Activated naive CD4-positive, alpha-beta T cell treated with anti-CD3 and anti-CD28 coated beads for 36 hours (primary cell): ENCODE measurements at regions not wholly inside any gene's neighbourhood (a gene's known extent, or its start where the extent isn't known, plus 50 kb on each side); places are given as distances from the start of the nearest gene placed in this dataset.

Source experiments
- CTCF ChIA-PET: fragments of 350-600 bp; sonication (Branson Sonifier 250); formaldehyde crosslinking; loops from one replicate; lab custom pipeline; 2021; ENCODE audit warnings: antibody characterized with exemption; lab: Charles Lee
- DNase-seq: peaks from one replicate; pipeline ENCODE4 v3.0.0-alpha.2; 2020
- H3K27ac Mint-ChIP-seq: one replicate; pipeline ENCODE4 v1.8.0; 2021; ENCODE audit warnings: mild to moderate bottlenecking, mixed read lengths
- H3K27me3 Mint-ChIP-seq: one replicate; pipeline ENCODE4 v1.8.0; 2021; ENCODE audit warnings: low read depth, mixed read lengths
- H3K36me3 Mint-ChIP-seq: one replicate; pipeline ENCODE4 v1.8.0; 2021; ENCODE audit warnings: low read depth, mixed read lengths
- H3K4me1 Mint-ChIP-seq: one replicate; pipeline ENCODE4 v1.8.0; 2021; ENCODE audit warnings: low read depth, mixed read lengths
- H3K4me3 Mint-ChIP-seq: one replicate; pipeline ENCODE4 v1.8.0; 2021; ENCODE audit warnings: mild to moderate bottlenecking, moderate library complexity, mixed read lengths
- H3K9me3 Mint-ChIP-seq: one replicate; pipeline ENCODE4 v1.8.0; 2021; ENCODE audit warnings: mixed read lengths
- intact Hi-C: fragments of 100-400 bp; cut with micrococcal nuclease; formaldehyde crosslinking; loops from one replicate; pipeline ENCODE4 v1.15.1; 2023

GRCh38 chr2:226634943-226635604 lies 164.5 kb downstream of the IRS1 start:
- no peak for DNase-seq
- intact Hi-C loops = no loop called here
- H3K27me3 Mint-ChIP-seq = peaks cover 12% of the 10 kb centered on the region
- H3K9me3 Mint-ChIP-seq = peaks cover 5% of the 10 kb centered on the region
- H3K27ac Mint-ChIP-seq = no peak overlapping the region
- CTCF ChIA-PET = no interaction called here
- H3K36me3 Mint-ChIP-seq = no peaks in the 10 kb centered on the region
- H3K4me1 Mint-ChIP-seq = no peaks in the 10 kb centered on the region
- no peak overlapping the region for H3K4me3 Mint-ChIP-seq

- intact Hi-C loops = no loop called here
- H3K36me3 Mint-ChIP-seq = no peaks in the 10 kb centered on the region
- no peak overlapping the region for H3K4me3 Mint-ChIP-seq
- no peak for DNase-seq
- H3K27me3 Mint-ChIP-seq = peaks cover 15% of the 10 kb centered on the region
- H3K4me1 Mint-ChIP-seq = no peaks in the 10 kb centered on the region
- CTCF ChIA-PET = no interaction called here
- H3K9me3 Mint-ChIP-seq = no peaks in the 10 kb centered on the region
- no peak overlapping the region for H3K27ac Mint-ChIP-seq
Measured at GRCh38 chr2:226631671-226632070, 167.9 kb downstream of the IRS1 start.

- Mint-ChIP-seq H3K27me3 (peaks cover 14% of the 10 kb centered on the region), H3K9me3 (no peaks in the 10 kb centered on the region), H3K36me3 (no peaks in the 10 kb centered on the region), H3K4me1 (no peaks in the 10 kb centered on the region), H3K4me3 (no peak overlapping the region), H3K27ac (no peak overlapping the region)
- intact Hi-C loops = no loop called here
- DNase-seq = no peak
- CTCF ChIA-PET = no interaction called here
Measured at GRCh38 chr2:226631187-226631586, 168.4 kb downstream of the IRS1 start.

- Mint-ChIP-seq H3K27me3 (peaks cover 15% of the 10 kb centered on the region), H3K36me3 (no peaks in the 10 kb centered on the region), H3K4me3 (no peak overlapping the region), H3K27ac (no peak overlapping the region), H3K4me1 (no peaks in the 10 kb centered on the region), H3K9me3 (no peaks in the 10 kb centered on the region)
- no peak for DNase-seq
- CTCF ChIA-PET = no interaction called here
- intact Hi-C loops = no loop called here
Measured at GRCh38 chr2:226625946-226626345, 173.7 kb downstream of the IRS1 start.

- H3K9me3 Mint-ChIP-seq = no peaks in the 10 kb centered on the region
- intact Hi-C loops = no loop called here
- H3K36me3 Mint-ChIP-seq = no peaks in the 10 kb centered on the region
- no peaks in the 10 kb centered on the region for H3K4me1 Mint-ChIP-seq
- H3K4me3 Mint-ChIP-seq = no peak overlapping the region
- DNase-seq = no peak
- H3K27ac Mint-ChIP-seq = no peak overlapping the region
- CTCF ChIA-PET = no interaction called here
- H3K27me3 Mint-ChIP-seq = peaks cover 10% of the 10 kb centered on the region
Measured at GRCh38 chr2:226623587-226624368, 175.8 kb downstream of the IRS1 start.

GRCh38 chr2:226622484-226622883 lies 177.1 kb downstream of the IRS1 start:
- Mint-ChIP-seq H3K9me3 (no peaks in the 10 kb centered on the region), H3K4me3 (no peak overlapping the region), H3K27ac (no peak overlapping the region), H3K27me3 (peaks cover 6% of the 10 kb centered on the region), H3K4me1 (no peaks in the 10 kb centered on the region), H3K36me3 (no peaks in the 10 kb centered on the region)
- CTCF ChIA-PET = no interaction called here
- intact Hi-C loops = no loop called here
- DNase-seq = no peak

GRCh38 chr2:226620176-226620575 lies 179.4 kb downstream of the IRS1 start:
- H3K27me3 Mint-ChIP-seq = peaks cover 6% of the 10 kb centered on the region
- CTCF ChIA-PET = no interaction called here

GRCh38 chr2:226619707-226620106 lies 179.9 kb downstream of the IRS1 start:
- H3K27me3 Mint-ChIP-seq = peaks cover 3% of the 10 kb centered on the region
- no peaks in the 10 kb centered on the region for H3K9me3 Mint-ChIP-seq
- no peaks in the 10 kb centered on the region for H3K36me3 Mint-ChIP-seq
- intact Hi-C loops = no loop called here
- H3K4me1 Mint-ChIP-seq = no peaks in the 10 kb centered on the region
- no peak for DNase-seq
- no peak overlapping the region for H3K27ac Mint-ChIP-seq
- CTCF ChIA-PET = no interaction called here
- no peak overlapping the region for H3K4me3 Mint-ChIP-seq

More at GRCh38 chr2:226620176-226620575, 179.4 kb downstream of the IRS1 start:
- no peak for DNase-seq
- intact Hi-C loops = no loop called here
- Mint-ChIP-seq H3K36me3 (no peaks in the 10 kb centered on the region), H3K27ac (no peak overlapping the region), H3K4me1 (no peaks in the 10 kb centered on the region), H3K9me3 (no peaks in the 10 kb centered on the region), H3K4me3 (no peak overlapping the region)

GRCh38 chr2:226618875-226619605 lies 180.6 kb downstream of the IRS1 start:
- no peaks in the 10 kb centered on the region for H3K4me1 Mint-ChIP-seq
- H3K27me3 Mint-ChIP-seq = peaks cover 3% of the 10 kb centered on the region
- H3K27ac Mint-ChIP-seq = no peak overlapping the region
- no peaks in the 10 kb centered on the region for H3K9me3 Mint-ChIP-seq
- H3K4me3 Mint-ChIP-seq = no peak overlapping the region
- no peaks in the 10 kb centered on the region for H3K36me3 Mint-ChIP-seq
- CTCF ChIA-PET = no interaction called here
- intact Hi-C loops = no loop called here
- no peak for DNase-seq

- no peaks in the 10 kb centered on the region for H3K4me1 Mint-ChIP-seq
- no peak overlapping the region for H3K27ac Mint-ChIP-seq
- no peak overlapping the region for H3K4me3 Mint-ChIP-seq
- no peak for DNase-seq
- H3K9me3 Mint-ChIP-seq = no peaks in the 10 kb centered on the region
- intact Hi-C loops = no loop called here
- H3K27me3 Mint-ChIP-seq = peaks cover 3% of the 10 kb centered on the region
- CTCF ChIA-PET = no interaction called here
- no peaks in the 10 kb centered on the region for H3K36me3 Mint-ChIP-seq
Measured at GRCh38 chr2:226618544-226618874, 181.1 kb downstream of the IRS1 start.

GRCh38 chr2:226615891-226616290 lies 183.7 kb downstream of the IRS1 start:
- CTCF ChIA-PET = no interaction called here
- Mint-ChIP-seq H3K4me1 (no peaks in the 10 kb centered on the region), H3K27me3 (peaks cover 2% of the 10 kb centered on the region), H3K27ac (no peak overlapping the region), H3K9me3 (no peaks in the 10 kb centered on the region), H3K36me3 (no peaks in the 10 kb centered on the region), H3K4me3 (no peak overlapping the region)
- intact Hi-C loops = no loop called here
- no peak for DNase-seq

GRCh38 chr2:226611944-226612318 lies 187.7 kb downstream of the IRS1 start:
- Mint-ChIP-seq H3K4me3 (no peak overlapping the region), H3K9me3 (no peaks in the 10 kb centered on the region), H3K4me1 (peaks cover 7% of the 10 kb centered on the region), H3K27ac (no peak overlapping the region), H3K36me3 (no peaks in the 10 kb centered on the region), H3K27me3 (peaks cover 2% of the 10 kb centered on the region)
- intact Hi-C loops = no loop called here
- DNase-seq = no peak
- CTCF ChIA-PET = no interaction called here
